Ishikawa (cell line): ENCODE measurements at regions not wholly inside any gene's neighbourhood (a gene's known extent, or its start where the extent isn't known, plus 50 kb on each side); places are given as distances from the start of the nearest gene placed in this dataset.

Experiments used
- CEBPB ChIP-seq: IDR thresholded peaks from 2 replicates; pipeline ENCODE4 v1.6.1; 2012
- CREB1 ChIP-seq: IDR thresholded peaks from 2 replicates; pipeline ENCODE4 v1.6.1; 2012; ENCODE audit warnings: low read depth
- EGR1 ChIP-seq: IDR thresholded peaks from 2 replicates; pipeline ENCODE4 v1.6.1; 2012
- EP300 ChIP-seq: IDR thresholded peaks from 2 replicates; pipeline ENCODE4 v1.6.1; 2012; ENCODE audit warnings: borderline replicate concordance
- NFIC ChIP-seq: IDR thresholded peaks from 2 replicates; pipeline ENCODE4 v1.6.1; 2012
- RAD21 ChIP-seq: IDR thresholded peaks from 2 replicates; pipeline ENCODE4 v1.6.1; 2012; ENCODE audit warnings: low read depth
- REST ChIP-seq: IDR thresholded peaks from 2 replicates; pipeline ENCODE4 v1.6.1; 2012; ENCODE audit warnings: low read depth, mild to moderate bottlenecking
- TAF1 ChIP-seq: IDR thresholded peaks from 2 replicates; pipeline ENCODE4 v1.6.1; 2012; ENCODE audit warnings: low read depth, mild to moderate bottlenecking
- TEAD4 ChIP-seq: IDR thresholded peaks from 2 replicates; pipeline ENCODE4 v1.6.1; 2012
- YY1 ChIP-seq: IDR thresholded peaks from 2 replicates; pipeline ENCODE4 v1.6.1; 2012; ENCODE audit warnings: low read depth
- ZBTB7A ChIP-seq: IDR thresholded peaks from 2 replicates; pipeline ENCODE4 v1.6.1; 2012; ENCODE audit warnings: low read depth
- TF ChIP-seq, protein P1 (sequence below): IDR thresholded peaks from 2 replicates; pipeline ENCODE4 v1.6.1; 2012

DNA sequence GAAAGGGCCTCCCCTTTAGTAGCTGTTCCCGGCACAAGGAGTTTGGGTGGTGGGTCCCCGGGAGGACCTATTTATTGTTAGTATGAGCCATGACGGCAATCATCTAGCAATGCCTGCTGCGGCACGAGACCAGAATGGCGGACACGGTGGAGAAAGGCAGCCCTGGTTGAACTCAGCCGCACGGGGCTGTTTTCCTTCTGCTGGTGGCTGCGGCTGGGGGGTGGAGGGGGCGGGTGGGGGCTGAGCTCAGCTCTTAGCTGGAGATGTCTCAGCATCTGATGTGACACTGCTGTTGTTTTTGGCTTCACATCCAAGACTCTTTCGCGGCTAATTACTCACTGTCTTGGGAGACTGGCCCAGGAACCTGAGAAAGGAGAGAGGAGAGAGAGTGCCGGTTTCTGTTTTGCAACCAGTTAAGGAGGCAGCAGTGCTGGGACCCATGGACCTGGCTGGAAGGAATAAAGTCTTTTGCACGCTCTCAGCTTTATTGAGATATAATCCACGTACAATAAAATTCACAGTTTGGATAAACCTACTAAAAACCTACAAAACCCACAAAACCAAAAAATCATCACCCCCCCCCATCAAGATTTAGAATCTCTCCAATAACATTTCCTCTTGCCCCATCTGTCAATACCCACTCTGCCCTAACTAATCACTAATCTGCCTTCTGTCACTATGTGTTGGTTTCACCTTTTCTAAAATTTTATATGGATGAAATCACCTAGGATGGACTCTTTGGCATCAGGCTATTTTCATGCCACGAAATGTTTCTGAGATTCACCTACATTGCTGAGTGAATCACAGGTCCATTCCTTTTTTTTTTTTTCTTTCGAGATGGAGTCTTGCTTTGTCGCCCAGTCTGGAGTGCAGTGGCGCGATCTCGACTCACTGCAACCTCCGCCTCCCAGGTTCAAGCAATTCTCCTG is 81.8 kb upstream of the NEURL1B start:
- TF ChIP-seq CEBPB (no peak), TEAD4 (no peak), CREB1 (no peak), YY1 (no peak), RAD21 (no peak), NFIC (no peak), TAF1 (no peak), ZBTB7A (no peak), REST (no peak), EGR1 (no peak), EP300 (no peak)
- TF ChIP-seq, protein P1, sequence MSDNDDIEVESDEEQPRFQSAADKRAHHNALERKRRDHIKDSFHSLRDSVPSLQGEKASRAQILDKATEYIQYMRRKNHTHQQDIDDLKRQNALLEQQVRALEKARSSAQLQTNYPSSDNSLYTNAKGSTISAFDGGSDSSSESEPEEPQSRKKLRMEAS, result no peak
